Lung (tissue), 11 donors: ENCODE measurements at regions not wholly inside any gene's neighbourhood (a gene's known extent, or its start where the extent isn't known, plus 50 kb on each side); places are given as distances from the start of the nearest gene placed in this dataset.

Experiments
- ATAC-seq: fragments of 200-7000 bp; cut with Tn5 transposase; one replicate; pipeline ENCODE4 v1.9.1; 2020; ENCODE audit warnings: moderate number of reproducible peaks; ENCODE audit not compliant: insufficient read depth, low FRiP score
- DNase-seq, 3 donors: peaks; one replicate each; pipeline ENCODE4 v3.0.0-alpha.2; 2013 to 2017
- H3K27ac ChIP-seq, 2 donors: one replicate each; pipeline ENCODE4 v1.5.1; 2013; ENCODE audit warnings: mild to moderate bottlenecking in 2 of 2, moderate library complexity in 2 of 2, control low read depth in 1 of 2, inconsistent platforms in 1 of 2, low read depth in 1 of 2, low read length in 1 of 2
- H3K27me3 ChIP-seq, 3 donors: one replicate each; pipeline ENCODE4 v1.5.1; 2013; ENCODE audit warnings: low read length in 2 of 3; ENCODE audit not compliant: control insufficient read depth in 3 of 3, insufficient read depth in 3 of 3
- H3K36me3 ChIP-seq, 4 donors: one replicate each; pipeline ENCODE4 v1.5.1; 2013; ENCODE audit warnings: low read length in 4 of 4, mild to moderate bottlenecking in 1 of 4, moderate library complexity in 1 of 4; ENCODE audit not compliant: control insufficient read depth in 4 of 4, insufficient read depth in 4 of 4
- H3K4me1 ChIP-seq, 5 donors: one replicate each; pipeline ENCODE4 v1.5.1; 2013; ENCODE audit warnings: low read length in 5 of 5, mild to moderate bottlenecking in 2 of 5, moderate library complexity in 1 of 5; ENCODE audit not compliant: control insufficient read depth in 5 of 5, insufficient read depth in 5 of 5
- H3K4me3 ChIP-seq: one replicate; pipeline ENCODE4 v1.5.1; 2013; ENCODE audit warnings: mild to moderate bottlenecking, control low read depth, moderate library complexity
- H3K9ac ChIP-seq, 2 donors: one replicate each; pipeline ENCODE4 v1.5.1; 2013; ENCODE audit warnings: low read length in 2 of 2, control low read depth in 1 of 2; ENCODE audit not compliant: insufficient read depth in 1 of 2
- H3K9me3 ChIP-seq, 4 donors: one replicate each; pipeline ENCODE4 v1.5.1; 2013; ENCODE audit warnings: low read length in 3 of 4, mild to moderate bottlenecking in 1 of 4, moderate library complexity in 1 of 4; ENCODE audit not compliant: control insufficient read depth in 4 of 4, insufficient read depth in 3 of 4
- CTCF ChIP-seq: IDR thresholded peaks from 2 replicates; pipeline ENCODE4 v1.5.1; 2012; ENCODE audit warnings: mild to moderate bottlenecking; ENCODE audit errors: control extremely low read depth, extremely low read depth
- WGBS, 2 donors: extraction: QIAGEN DNeasy Blood & Tissue Kit; methylation state at CpG; one replicate each; pipeline ENCODE4 v1.1.7; 2013; 5-methylcytosine and 5-hydroxymethylcytosine counted together
- donor health status: control.
- donor health status: control.
- donor health status: Bipolar disorder and iron deficiency.
- donor health status: healthy.
- donor health status: DM: yes; HTN: yes; CAD: no.

GRCh38 chrX:9378980-9379696, 85.7 kb upstream of the TBL1X start:
- Histone ChIP-seq H3K9me3 (peaks cover 0 to 3% (median 0%) of the 10 kb centered on the region in 4 donors), H3K27ac (no peak overlapping the region), H3K27me3 (peaks cover 0 to 16% (median 13%) of the 10 kb centered on the region in 3 donors), H3K9ac (no peak overlapping the region), H3K4me1 (no peaks in the 10 kb centered on the region), H3K4me3 (no peak overlapping the region), H3K36me3 (no peaks in the 10 kb centered on the region)
- TF ChIP-seq CTCF, result no peak
- DNase-seq, result no peak
- 22 to 49% methylated on average over 7 of the region's 7 CpGs for WGBS, 2 donors
- ATAC-seq, result no peak

GRCh38 chrX:9379697-9380551, 84.9 kb upstream of the TBL1X start:
- H3K36me3 ChIP-seq, result no peaks in the 10 kb centered on the region
- peaks cover 0 to 3% (median 0%) of the 10 kb centered on the region in 4 donors for H3K9me3 ChIP-seq
- no peaks in the 10 kb centered on the region for H3K4me1 ChIP-seq
- ATAC-seq, result no peak
- no peak overlapping the region for H3K4me3 ChIP-seq
- TF ChIP-seq CTCF, result no peak
- H3K9ac ChIP-seq, result no peak overlapping the region
- H3K27ac ChIP-seq, result no peak overlapping the region
- WGBS, 2 donors, result 78 to 83% methylated on average over 9 to 10 of the region's 10 CpGs
- DNase-seq, result no peak
- peaks cover 0 to 16% (median 13%) of the 10 kb centered on the region in 3 donors for H3K27me3 ChIP-seq

- TF ChIP-seq CTCF, result no peak
- Histone ChIP-seq H3K27me3 (peaks cover 0 to 18% (median 9%) of the 10 kb centered on the region in 3 donors), H3K36me3 (no peaks in the 10 kb centered on the region), H3K27ac (no peak overlapping the region), H3K4me3 (no peak overlapping the region), H3K4me1 (no peaks in the 10 kb centered on the region), H3K9me3 (peaks cover 0 to 5% (median 0%) of the 10 kb centered on the region in 4 donors), H3K9ac (no peak overlapping the region)
- DNase-seq, result no peak
- ATAC-seq, result no peak
Measured at GRCh38 chrX:9383655-9384054, 81.2 kb upstream of the TBL1X start.
